Activated CD8-positive, alpha-beta memory T cell treated with anti-CD3 and anti-CD28 coated beads, Interleukin-2, amount 10 ng/mL, durations not matched to agents 7 days and 5 days (primary cell): ENCODE measurements at regions not wholly inside any gene's neighbourhood (a gene's known extent, or its start where the extent isn't known, plus 50 kb on each side); places are given as distances from the start of the nearest gene placed in this dataset.

ENCODE experiments used
- ATAC-seq: fragments of 150-1000 bp; cut with Tn5 transposase; one replicate; pipeline ENCODE4 v1.10.0; 2021; ENCODE audit warnings: moderate library complexity
- CTCF ChIA-PET: fragments of 350-600 bp; sonication (Branson Sonifier 250); formaldehyde crosslinking; loops from one replicate; lab custom pipeline; 2021; ENCODE audit warnings: antibody characterized with exemption; lab: Charles Lee
- DNase-seq: peaks from one replicate; pipeline ENCODE4 v3.0.0-alpha.2; 2020
- H3K27ac Mint-ChIP-seq: one replicate; pipeline ENCODE4 v1.8.0; 2021; ENCODE audit warnings: mild to moderate bottlenecking, mixed read lengths
- H3K27me3 Mint-ChIP-seq: one replicate; pipeline ENCODE4 v1.8.0; 2021; ENCODE audit warnings: mixed read lengths
- H3K36me3 Mint-ChIP-seq: one replicate; pipeline ENCODE4 v1.8.0; 2021; ENCODE audit warnings: mild to moderate bottlenecking, mixed read lengths
- H3K4me1 Mint-ChIP-seq: one replicate; pipeline ENCODE4 v1.8.0; 2021; ENCODE audit warnings: mixed read lengths
- H3K4me3 Mint-ChIP-seq: one replicate; pipeline ENCODE4 v1.8.0; 2021; ENCODE audit warnings: mild to moderate bottlenecking, moderate library complexity, mixed read lengths
- H3K9me3 Mint-ChIP-seq: one replicate; pipeline ENCODE4 v1.8.0; 2022; ENCODE audit warnings: low read depth, mixed read lengths

GRCh38 chr12:67411562-67411961 is 142.4 kb downstream of the CAND1 start:
- CTCF ChIA-PET = no interaction called here
- Mint-ChIP-seq H3K4me1 (no peaks in the 10 kb centered on the region), H3K27ac (no peak overlapping the region), H3K36me3 (no peaks in the 10 kb centered on the region), H3K4me3 (no peak overlapping the region), H3K9me3 (peaks cover 2% of the 10 kb centered on the region), H3K27me3 (no peaks in the 10 kb centered on the region)
- DNase-seq = no peak
- no peak for ATAC-seq

- Mint-ChIP-seq H3K27me3 (no peaks in the 10 kb centered on the region), H3K9me3 (peaks cover 2% of the 10 kb centered on the region), H3K4me3 (no peak overlapping the region), H3K4me1 (no peaks in the 10 kb centered on the region), H3K36me3 (no peaks in the 10 kb centered on the region), H3K27ac (no peak overlapping the region)
- DNase-seq (no peak), ATAC-seq (no peak)
- CTCF ChIA-PET = no interaction called here
Measured at GRCh38 chr12:67413577-67413976, 144.4 kb downstream of the CAND1 start.

- no peak for DNase-seq
- Mint-ChIP-seq H3K9me3 (peaks cover 2% of the 10 kb centered on the region), H3K27ac (no peak overlapping the region), H3K27me3 (no peaks in the 10 kb centered on the region), H3K4me1 (no peaks in the 10 kb centered on the region), H3K36me3 (no peaks in the 10 kb centered on the region), H3K4me3 (no peak overlapping the region)
- no peak for ATAC-seq
- CTCF ChIA-PET = interaction anchor here (1.0 kb wide), 1 partner anchor 58 kb away, joined by 4 read pairs; no protein-coding TSS in a partner anchor
Measured at GRCh38 chr12:67414011-67414715, 145.0 kb downstream of the CAND1 start.

- Mint-ChIP-seq H3K36me3 (no peaks in the 10 kb centered on the region), H3K9me3 (peaks cover 2% of the 10 kb centered on the region), H3K27me3 (no peaks in the 10 kb centered on the region), H3K27ac (no peak overlapping the region), H3K4me3 (no peak overlapping the region), H3K4me1 (no peaks in the 10 kb centered on the region)
- no peak for DNase-seq
- no peak for ATAC-seq
- CTCF ChIA-PET = no interaction called here
Measured at GRCh38 chr12:67415473-67415872, 146.3 kb downstream of the CAND1 start.

GRCh38 chr12:67419810-67420209 is 150.7 kb downstream of the CAND1 start:
- Mint-ChIP-seq H3K36me3 (no peaks in the 10 kb centered on the region), H3K4me1 (no peaks in the 10 kb centered on the region)
- CTCF ChIA-PET = no interaction called here

GRCh38 chr12:67420506-67420905 is 151.3 kb downstream of the CAND1 start:
- no peak for ATAC-seq
- no peak overlapping the region for H3K27ac Mint-ChIP-seq
- H3K4me3 Mint-ChIP-seq = no peak overlapping the region
- H3K27me3 Mint-ChIP-seq = peaks cover 5% of the 10 kb centered on the region
- DNase-seq = no peak
- no peaks in the 10 kb centered on the region for H3K36me3 Mint-ChIP-seq
- CTCF ChIA-PET = no interaction called here
- H3K4me1 Mint-ChIP-seq = no peaks in the 10 kb centered on the region
- no peaks in the 10 kb centered on the region for H3K9me3 Mint-ChIP-seq

More at GRCh38 chr12:67419810-67420209, 150.7 kb downstream of the CAND1 start:
- no peak overlapping the region for H3K27ac Mint-ChIP-seq
- DNase-seq = no peak
- ATAC-seq = no peak
- H3K9me3 Mint-ChIP-seq = no peaks in the 10 kb centered on the region
- no peak overlapping the region for H3K4me3 Mint-ChIP-seq
- H3K27me3 Mint-ChIP-seq = peaks cover 5% of the 10 kb centered on the region

- no peaks in the 10 kb centered on the region for H3K4me1 Mint-ChIP-seq
- no peak overlapping the region for H3K27ac Mint-ChIP-seq
- no peak for ATAC-seq
- H3K4me3 Mint-ChIP-seq = no peak overlapping the region
- DNase-seq = no peak
- no peaks in the 10 kb centered on the region for H3K9me3 Mint-ChIP-seq
- H3K36me3 Mint-ChIP-seq = no peaks in the 10 kb centered on the region
- H3K27me3 Mint-ChIP-seq = peaks cover 5% of the 10 kb centered on the region
- CTCF ChIA-PET = no interaction called here
Measured at GRCh38 chr12:67422081-67422480, 152.9 kb downstream of the CAND1 start.

- H3K4me3 Mint-ChIP-seq = no peak overlapping the region
- H3K27me3 Mint-ChIP-seq = peaks cover 5% of the 10 kb centered on the region
- CTCF ChIA-PET = no interaction called here
- no peak overlapping the region for H3K27ac Mint-ChIP-seq
- DNase-seq (no peak), ATAC-seq (no peak)
- no peaks in the 10 kb centered on the region for H3K4me1 Mint-ChIP-seq
- H3K9me3 Mint-ChIP-seq = no peaks in the 10 kb centered on the region
- no peaks in the 10 kb centered on the region for H3K36me3 Mint-ChIP-seq
Measured at GRCh38 chr12:67424784-67425183, 155.6 kb downstream of the CAND1 start.

GRCh38 chr12:67425394-67425793 is 156.2 kb downstream of the CAND1 start:
- ATAC-seq (no peak), DNase-seq (no peak)
- no peaks in the 10 kb centered on the region for H3K9me3 Mint-ChIP-seq
- H3K27ac Mint-ChIP-seq = no peak overlapping the region
- CTCF ChIA-PET = no interaction called here
- H3K4me1 Mint-ChIP-seq = no peaks in the 10 kb centered on the region
- no peak overlapping the region for H3K4me3 Mint-ChIP-seq
- no peaks in the 10 kb centered on the region for H3K36me3 Mint-ChIP-seq
- H3K27me3 Mint-ChIP-seq = peaks cover 5% of the 10 kb centered on the region

GRCh38 chr12:67426067-67426466 is 156.9 kb downstream of the CAND1 start:
- Mint-ChIP-seq H3K27me3 (peaks cover 5% of the 10 kb centered on the region), H3K9me3 (no peaks in the 10 kb centered on the region), H3K36me3 (no peaks in the 10 kb centered on the region), H3K4me3 (no peak overlapping the region), H3K27ac (no peak overlapping the region), H3K4me1 (no peaks in the 10 kb centered on the region)
- CTCF ChIA-PET = interaction anchor here (0.6 kb wide), 1 partner anchor 70 kb away, joined by 3 read pairs; no protein-coding TSS in a partner anchor
- DNase-seq (no peak), ATAC-seq (no peak)

GRCh38 chr12:67427336-67427735 is 158.2 kb downstream of the CAND1 start:
- Mint-ChIP-seq H3K36me3 (no peaks in the 10 kb centered on the region), H3K4me1 (no peaks in the 10 kb centered on the region), H3K4me3 (no peak overlapping the region), H3K27me3 (peaks cover 5% of the 10 kb centered on the region), H3K27ac (no peak overlapping the region), H3K9me3 (no peaks in the 10 kb centered on the region)
- DNase-seq = no peak
- CTCF ChIA-PET = no interaction called here
- ATAC-seq = no peak

- Mint-ChIP-seq H3K27ac (no peak overlapping the region), H3K4me3 (no peak overlapping the region), H3K36me3 (no peaks in the 10 kb centered on the region), H3K4me1 (no peaks in the 10 kb centered on the region), H3K27me3 (peaks cover 3% of the 10 kb centered on the region), H3K9me3 (no peaks in the 10 kb centered on the region)
- DNase-seq = no peak
- CTCF ChIA-PET = no interaction called here
- ATAC-seq = no peak
Measured at GRCh38 chr12:67428431-67428830, 159.3 kb downstream of the CAND1 start.

GRCh38 chr12:67430708-67431335 is 161.7 kb downstream of the CAND1 start:
- no peak for ATAC-seq
- Mint-ChIP-seq H3K9me3 (no peaks in the 10 kb centered on the region), H3K27ac (no peak overlapping the region), H3K36me3 (no peaks in the 10 kb centered on the region), H3K27me3 (no peaks in the 10 kb centered on the region), H3K4me3 (no peak overlapping the region), H3K4me1 (no peaks in the 10 kb centered on the region)
- no peak for DNase-seq
- CTCF ChIA-PET = no interaction called here

- CTCF ChIA-PET = no interaction called here
- no peaks in the 10 kb centered on the region for H3K9me3 Mint-ChIP-seq
Measured at GRCh38 chr12:67431411-67432020, 162.4 kb downstream of the CAND1 start.

More at GRCh38 chr12:67431411-67432020, 162.4 kb downstream of the CAND1 start:
- ATAC-seq (no peak), DNase-seq (no peak)
- H3K36me3 Mint-ChIP-seq = no peaks in the 10 kb centered on the region
- H3K4me3 Mint-ChIP-seq = no peak overlapping the region
- no peaks in the 10 kb centered on the region for H3K27me3 Mint-ChIP-seq
- no peaks in the 10 kb centered on the region for H3K4me1 Mint-ChIP-seq
- no peak overlapping the region for H3K27ac Mint-ChIP-seq
